Left colon (tissue), 2 donors: ENCODE measurements at regions not wholly inside any gene's neighbourhood (a gene's known extent, or its start where the extent isn't known, plus 50 kb on each side); places are given as distances from the start of the nearest gene placed in this dataset.
"Not testable (repeated sequence)": the region's sequence is repeated elsewhere in the genome, so short reads cannot be mapped to it uniquely, and the experiment has no call there.

Source experiments
- ATAC-seq: fragments of 200-7000 bp; cut with Tn5 transposase; one replicate; pipeline ENCODE4 v1.9.1; 2020; ENCODE audit warnings: mild to moderate bottlenecking, moderate library complexity
- DNase-seq, 2 donors: peaks; one replicate each; pipeline ENCODE4 v3.0.0-alpha.2; 2020
- intact Hi-C, 2 donors: fragments of 100-400 bp; cut with DNase I in 1 of 2; cut with micrococcal nuclease in 1 of 2; formaldehyde crosslinking; loops; one replicate each; pipeline versions ENCODE4 v1.11.2 to v1.14.0; 2022; cut with DNase I, micrococcal nuclease
- donor health status: DM: no; HTN: no; CAD: no.
- donor health status: DM: yes; HTN: yes; CAD: no.

DNA sequence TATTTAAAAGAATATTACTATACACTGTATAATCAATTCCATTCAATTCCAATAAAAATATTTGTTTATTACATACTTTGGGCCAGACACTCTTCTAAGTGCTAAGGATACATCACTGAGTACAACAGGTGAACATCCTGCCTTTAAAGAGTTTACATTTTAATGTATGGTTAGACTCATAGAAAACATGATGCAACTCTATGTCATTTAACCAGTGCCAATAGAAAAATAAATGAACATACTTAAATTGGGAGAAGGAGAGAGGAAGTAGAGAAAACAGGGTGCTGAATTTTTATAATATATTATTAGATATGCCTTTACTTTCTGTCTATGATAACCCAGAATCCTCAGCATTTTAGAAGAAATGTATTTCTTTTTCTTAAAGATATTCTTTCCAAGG is 119.2 kb downstream of the TSEN15 start:
- intact Hi-C loops = no loop called here
- ATAC-seq (no peak), DNase-seq (no peak)

DNA sequence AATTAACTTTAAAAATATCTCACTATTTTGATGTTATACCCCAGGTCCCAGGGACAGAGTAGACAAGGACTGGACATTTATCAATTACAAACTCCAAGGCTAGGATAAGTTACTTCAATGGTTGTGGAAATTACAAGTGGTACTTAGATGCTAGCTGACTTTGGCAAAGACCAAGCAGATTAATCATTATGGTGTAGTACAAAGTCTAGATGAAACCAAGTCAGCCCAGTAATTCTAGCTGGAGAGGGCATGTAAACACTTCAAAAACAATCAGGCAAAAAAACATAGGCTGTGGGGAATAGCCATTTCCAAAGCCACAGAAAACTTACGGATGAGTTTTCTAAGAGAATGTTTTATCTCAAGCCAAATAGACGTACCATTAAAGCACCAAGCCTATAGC is 124.5 kb downstream of the TSEN15 start:
- ATAC-seq = no peak
- DNase-seq = no peak
- intact Hi-C loops = no loop called here

DNA sequence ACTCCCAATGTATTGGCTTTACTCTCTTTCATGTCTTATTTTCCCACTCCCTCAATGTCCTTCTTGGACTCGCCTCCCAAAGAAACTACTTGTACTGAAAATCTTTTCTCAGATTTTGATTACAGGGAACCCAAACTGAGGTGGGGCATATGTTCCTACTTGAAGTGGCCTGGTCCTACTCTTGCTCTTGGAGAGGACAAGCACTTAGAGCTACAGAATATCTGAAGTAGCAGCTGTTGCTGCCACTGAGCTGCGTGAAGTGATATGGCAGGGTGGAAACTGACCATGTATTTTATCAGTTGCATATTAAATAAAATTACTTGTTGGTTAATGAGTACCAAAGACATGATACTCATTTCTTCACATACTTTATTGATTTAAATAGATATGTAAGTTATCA is 129.5 kb downstream of the TSEN15 start:
- no peak for DNase-seq
- no peak for ATAC-seq
- intact Hi-C loops = no loop called here

DNA sequence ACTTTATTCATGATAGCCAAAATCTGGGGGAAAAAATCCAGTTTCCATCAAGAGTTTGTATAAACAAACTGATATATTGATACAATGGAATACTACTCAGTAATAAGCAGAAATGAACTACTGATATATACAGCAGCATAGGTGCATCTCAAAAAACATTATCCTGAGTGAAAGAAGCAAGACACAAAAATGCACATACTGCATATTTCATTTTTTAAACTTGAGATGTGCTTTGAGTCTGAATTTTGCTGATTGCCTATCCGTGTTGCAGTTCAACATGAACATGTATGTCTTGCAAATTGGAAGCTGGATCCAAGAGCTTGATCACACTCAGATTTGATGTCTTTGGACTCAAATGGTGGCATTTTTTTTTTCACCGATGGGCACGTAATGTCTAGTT is 132.4 kb downstream of the TSEN15 start:
- intact Hi-C loops = no loop called here
- ATAC-seq = no peak
- DNase-seq = no peak

DNA sequence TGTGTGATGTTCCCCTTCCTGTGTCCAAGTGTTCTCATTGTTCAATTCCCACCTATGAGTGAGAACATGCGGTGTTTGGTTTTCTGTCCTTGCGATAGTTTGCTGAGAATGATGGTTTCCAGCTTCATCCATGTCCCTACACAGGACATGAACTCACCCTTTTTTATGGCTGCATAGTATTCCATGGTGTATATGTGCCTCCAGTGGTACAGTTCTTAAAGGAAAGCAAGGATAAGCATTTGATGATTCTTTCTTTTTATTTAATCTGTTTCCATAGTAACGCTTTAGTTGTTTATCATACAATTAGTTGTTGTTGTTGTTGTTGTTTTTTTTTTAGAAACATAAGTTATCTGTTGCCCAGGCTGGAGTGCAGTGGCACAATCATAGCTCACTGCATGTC is 133.1 kb downstream of the TSEN15 start:
- not testable (repeated sequence) for DNase-seq

DNA sequence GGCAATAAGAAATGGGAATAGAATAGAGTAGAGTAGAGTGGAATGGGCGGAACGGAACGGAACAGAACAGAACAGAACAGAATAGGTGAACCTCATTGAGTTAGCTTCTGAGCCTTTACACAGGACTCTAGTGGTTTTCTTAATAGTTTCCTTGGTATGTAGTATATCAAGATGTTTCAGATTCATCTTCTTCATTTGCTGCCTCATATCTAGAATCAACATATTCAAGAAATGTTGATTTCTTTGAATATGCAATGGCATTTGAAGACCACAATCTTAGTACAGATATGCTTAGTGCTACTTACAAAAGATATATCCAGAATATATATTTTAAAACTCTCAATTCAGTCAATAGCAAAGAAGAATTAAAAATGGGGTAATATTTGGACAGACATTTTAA is 133.8 kb downstream of the TSEN15 start:
- intact Hi-C loops = no loop called here
- DNase-seq (no peak), ATAC-seq (no peak)

More for the DNA sequence above, 133.1 kb downstream of the TSEN15 start:
- intact Hi-C loops, ATAC-seq: not testable (repeated sequence)

DNA sequence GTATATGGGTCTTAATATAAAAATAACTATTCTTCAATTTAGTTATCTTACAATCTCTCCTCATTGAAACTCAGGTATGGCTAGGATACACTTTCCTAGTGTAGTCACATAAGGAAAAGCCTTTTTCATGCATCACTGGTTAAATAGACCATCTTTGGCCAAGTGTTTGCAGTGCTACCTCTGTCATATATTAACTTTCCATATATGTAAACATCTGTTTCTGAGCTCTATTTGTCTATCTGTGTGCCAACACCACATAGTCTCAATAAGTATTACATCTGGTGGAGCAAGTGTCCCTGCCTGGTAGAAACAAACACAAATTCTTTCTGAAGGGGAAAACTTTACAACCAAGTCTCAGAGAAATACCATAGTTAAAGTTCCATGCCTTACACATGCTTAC is 134.6 kb downstream of the TSEN15 start:
- intact Hi-C loops = no loop called here
- ATAC-seq (peak; percentile 56), DNase-seq (no peak)

DNA sequence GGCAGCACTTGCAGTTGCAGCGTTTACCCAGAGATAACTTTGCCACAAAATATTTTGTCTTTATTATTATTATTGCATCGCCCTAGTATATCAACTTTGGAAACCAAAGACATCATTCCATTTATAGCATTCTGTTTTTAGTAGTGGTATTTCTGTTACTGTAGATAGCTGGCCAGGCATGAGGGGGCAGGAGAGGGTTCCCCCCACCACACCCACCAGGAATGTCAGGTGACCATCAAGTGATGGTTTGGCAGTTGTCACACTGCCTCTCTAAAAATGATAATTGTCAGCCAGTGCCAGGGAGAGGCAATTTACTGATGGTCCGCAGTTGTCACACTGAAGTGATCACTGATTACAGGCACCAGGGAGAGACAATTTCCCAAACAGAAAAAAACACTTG is 135.6 kb downstream of the TSEN15 start:
- intact Hi-C loops = no loop called here
- ATAC-seq (no peak), DNase-seq (no peak)

DNA sequence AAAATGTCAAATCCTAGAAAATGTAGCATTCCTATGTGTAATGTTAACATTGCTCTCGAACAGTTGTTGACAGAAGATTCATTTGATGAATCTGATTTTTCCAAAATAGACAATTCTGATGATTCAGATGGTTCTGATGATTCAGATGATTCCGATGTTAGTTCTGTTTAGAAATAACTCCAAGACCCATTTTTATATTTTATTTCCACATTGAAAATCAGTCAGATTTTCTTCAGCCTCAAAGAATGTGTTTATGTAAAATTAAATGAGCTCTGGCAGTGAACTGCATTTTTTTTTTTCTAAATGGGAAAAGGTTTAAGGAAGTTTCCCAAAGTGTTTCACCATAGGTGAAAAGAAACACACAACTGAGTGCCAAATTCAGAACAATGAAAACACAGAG is 136.5 kb downstream of the TSEN15 start:
- DNase-seq (no peak), ATAC-seq (no peak)
- intact Hi-C loops = no loop called here

DNA sequence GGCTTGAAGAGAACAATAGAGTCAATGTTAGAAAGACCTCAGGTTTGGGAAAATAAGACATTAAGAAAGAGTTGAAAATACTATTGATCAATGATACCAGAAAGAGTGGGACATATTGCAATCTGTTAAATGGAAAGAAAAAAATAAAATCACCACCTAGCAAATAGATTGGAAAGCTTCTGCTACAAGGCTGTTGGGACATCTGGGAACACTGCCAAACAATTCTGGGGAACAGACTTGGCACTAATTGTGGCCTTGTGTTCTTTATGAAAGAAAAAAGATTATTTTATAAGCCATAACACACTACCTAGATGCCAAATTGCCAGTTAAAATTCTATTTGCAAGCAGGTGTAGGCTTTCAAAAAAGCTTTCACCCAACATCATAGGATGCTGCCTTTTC is 137.8 kb downstream of the TSEN15 start:
- DNase-seq (no peak), ATAC-seq (no peak)
- intact Hi-C loops = no loop called here

DNA sequence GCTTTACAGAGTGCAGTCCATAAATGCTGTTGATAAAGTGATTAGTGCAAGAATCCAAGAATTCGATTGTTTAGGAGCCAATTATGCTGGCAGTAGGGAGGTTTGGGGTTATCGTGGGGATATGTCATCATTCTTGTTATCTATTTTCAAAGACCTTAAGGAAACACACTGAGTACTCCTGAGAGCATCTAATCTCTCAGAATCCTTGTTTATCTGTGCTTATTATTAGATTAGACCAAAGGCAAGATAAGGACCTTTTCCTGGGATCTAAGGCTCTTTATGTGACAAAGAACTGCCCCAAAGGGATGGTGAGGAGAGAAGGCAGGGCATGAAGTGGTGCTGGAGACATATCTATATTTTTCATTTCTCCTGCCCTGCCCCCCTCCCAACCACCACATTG is 139.1 kb downstream of the TSEN15 start:
- ATAC-seq = no peak
- DNase-seq = no peak
- intact Hi-C loops = no loop called here

DNA sequence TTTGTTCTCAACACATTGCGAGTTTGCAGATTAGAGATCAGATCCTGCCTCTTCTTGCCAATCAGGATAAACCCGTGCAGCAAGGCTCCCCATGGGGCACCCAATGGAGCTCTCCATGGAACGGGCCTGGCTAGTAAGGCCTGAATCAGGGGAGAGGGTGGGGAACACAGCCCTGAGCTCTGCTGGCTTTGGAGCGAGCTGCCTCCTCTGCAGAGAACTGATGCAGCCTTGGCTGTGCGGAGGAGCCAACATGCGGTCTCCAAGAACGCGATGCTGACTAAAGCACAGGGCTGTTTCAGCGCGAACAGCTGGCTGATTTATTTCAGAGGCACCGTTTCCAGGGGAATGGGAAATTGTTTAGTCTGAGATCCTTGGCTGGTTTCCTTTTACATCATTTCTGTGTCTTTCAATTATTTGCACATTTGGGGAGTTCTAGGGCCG is 139.7 kb downstream of the TSEN15 start:
- intact Hi-C loops = no loop called here

DNA sequence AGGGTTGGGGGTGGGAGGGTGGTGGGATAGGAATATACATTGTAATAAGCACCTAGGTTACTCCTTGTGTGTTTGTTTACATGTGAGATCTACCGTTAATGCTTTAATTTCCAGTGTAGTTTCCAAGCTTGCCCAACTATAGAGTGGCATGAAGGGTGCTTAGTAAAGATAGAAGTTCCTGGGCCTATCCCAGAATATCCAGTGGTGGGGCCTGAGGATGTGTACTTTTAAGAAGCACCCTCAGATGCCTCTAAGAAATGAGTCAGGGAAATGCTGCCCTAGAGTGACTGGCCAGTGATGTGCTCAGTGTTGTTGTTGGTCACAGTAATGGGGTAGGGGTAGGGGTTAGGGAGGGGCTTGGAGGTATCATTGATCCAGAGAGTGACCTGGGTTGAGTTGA is 141.3 kb downstream of the TSEN15 start:
- DNase-seq (no peak), ATAC-seq (no peak)
- intact Hi-C loops = no loop called here

More for the DNA sequence above, 139.7 kb downstream of the TSEN15 start:
- ATAC-seq (no peak), DNase-seq (peak; percentile 22 to 37)

DNA sequence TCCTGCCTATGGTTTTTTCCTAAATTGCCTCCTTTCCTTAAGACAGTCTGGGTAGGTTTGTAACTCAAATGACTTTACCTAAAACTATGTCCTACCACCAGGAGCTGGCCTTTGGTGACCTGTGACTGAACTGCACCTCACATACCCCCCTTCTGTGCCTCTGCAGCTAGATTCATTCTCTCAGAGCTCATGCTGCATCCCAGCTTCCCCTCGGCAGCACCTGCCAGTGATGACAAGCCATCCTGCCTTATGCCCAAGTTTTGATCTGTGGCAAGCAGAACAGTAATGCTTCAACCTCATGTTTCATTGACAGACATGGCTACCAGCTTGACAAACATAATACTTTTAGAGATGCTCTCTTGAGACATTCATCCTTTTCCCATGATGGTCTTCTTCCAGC is 141.9 kb downstream of the TSEN15 start:
- no peak for DNase-seq
- no peak for ATAC-seq
- intact Hi-C loops = no loop called here

DNA sequence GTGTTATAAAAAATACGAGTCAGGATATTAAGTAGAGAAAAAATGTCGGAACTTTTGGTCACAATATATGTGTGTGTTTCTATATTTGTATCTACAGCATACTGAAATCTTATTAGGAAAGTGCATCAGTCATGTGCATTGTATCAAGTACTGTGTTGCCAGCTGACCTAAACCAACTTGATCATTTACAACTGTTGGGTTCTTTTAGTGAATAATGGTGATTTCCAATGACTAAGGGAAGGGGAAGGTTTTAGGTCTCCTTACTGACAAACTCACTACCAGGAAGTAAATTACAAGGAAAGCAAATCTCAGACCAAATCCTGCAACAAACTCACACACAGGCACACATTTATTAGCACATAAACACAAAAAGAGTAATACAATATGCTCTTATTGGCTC is 142.7 kb downstream of the TSEN15 start:
- ATAC-seq (no peak), DNase-seq (no peak)
- intact Hi-C loops = no loop called here

DNA sequence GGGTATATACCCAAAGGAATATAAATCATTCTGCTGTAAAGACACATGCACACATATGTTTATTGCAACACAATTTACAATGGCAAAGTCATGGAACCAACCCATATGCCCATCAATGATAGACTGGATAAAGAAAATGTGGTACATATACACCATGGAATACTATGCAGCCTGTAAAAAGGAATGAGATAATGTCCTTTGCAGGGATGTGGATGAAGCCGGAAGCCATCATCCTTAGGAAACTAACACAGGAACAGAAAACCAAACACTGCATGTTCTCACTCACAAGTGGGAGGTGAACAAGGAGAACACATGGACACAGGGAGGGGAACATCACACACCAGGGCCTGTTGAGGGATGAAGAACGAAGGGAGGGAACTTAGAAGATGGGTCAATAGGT is 144.2 kb downstream of the TSEN15 start:
- DNase-seq, intact Hi-C loops, ATAC-seq: not testable (repeated sequence)

DNA sequence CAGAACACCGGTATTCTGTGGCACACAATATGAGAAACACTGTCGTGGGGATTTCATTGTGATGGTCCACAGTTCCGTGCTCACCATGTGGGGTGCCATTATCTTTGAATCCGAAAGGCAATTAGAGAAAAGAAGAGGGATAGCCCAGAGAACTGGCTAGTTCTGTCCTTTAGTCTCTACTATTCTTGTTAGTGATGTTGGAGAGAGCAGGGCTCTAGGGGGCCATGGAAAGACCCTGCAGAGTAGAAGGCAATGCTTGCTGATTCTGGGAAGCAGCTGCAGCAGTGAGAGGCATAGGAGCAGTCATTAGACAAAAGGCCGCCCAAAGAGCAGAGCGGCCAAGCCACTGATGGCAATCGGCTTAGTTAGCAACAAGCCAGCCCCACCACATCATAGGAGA is 146.3 kb downstream of the TSEN15 start:
- ATAC-seq (no peak), DNase-seq (no peak)
- intact Hi-C loops = no loop called here

DNA sequence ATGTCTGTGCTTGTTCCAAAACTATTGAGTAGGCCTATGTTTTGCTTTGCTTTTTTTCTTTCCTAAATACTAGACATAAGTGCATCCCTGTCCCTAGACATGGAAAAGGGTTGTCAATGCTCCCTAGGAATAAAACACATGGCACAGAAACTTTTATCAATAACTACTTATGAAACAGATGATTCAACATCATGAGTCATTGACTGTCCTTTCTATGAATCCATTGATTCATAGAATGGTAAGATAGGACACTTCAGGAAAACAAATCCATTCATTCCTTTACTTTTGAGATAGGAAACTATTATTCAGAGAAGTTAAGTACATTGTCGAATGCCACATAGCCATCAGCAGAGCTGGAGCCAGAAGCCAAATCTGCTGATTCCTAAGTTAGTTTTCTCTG is 147.5 kb downstream of the TSEN15 start:
- DNase-seq (no peak), ATAC-seq (no peak)
- intact Hi-C loops = no loop called here

DNA sequence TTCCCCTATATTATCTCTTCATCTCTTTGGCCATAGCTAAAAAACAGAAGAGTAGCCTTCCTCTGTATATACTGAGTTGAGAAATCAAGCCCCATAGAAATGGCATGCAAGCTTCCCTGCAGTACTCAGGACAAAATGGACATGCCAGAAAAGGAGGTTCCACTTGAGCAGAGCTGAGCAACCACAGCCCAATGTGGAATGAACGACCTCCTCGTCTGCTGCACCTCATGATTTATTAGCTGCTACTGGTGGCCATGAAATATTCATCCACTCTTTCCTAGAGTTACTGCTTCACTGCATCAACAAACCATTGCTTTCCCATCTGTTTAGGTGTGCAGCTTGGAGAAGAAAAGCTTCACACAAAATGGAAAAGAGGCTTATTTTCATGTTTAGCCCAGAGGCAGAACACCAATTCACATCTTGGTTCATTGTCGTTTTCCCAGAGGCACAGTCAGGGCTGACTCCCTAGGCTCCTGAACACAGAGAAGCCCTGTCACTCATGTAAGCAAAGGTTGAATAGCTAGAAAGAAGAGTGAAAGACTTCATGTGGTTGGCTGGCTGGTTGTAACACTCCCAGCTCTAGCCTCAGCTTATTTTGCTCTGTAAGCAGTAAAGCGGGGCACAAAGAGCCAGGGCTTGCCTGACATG is 148.0 kb downstream of the TSEN15 start:
- no peak for ATAC-seq
- intact Hi-C loops = no loop called here
- no peak for DNase-seq

DNA sequence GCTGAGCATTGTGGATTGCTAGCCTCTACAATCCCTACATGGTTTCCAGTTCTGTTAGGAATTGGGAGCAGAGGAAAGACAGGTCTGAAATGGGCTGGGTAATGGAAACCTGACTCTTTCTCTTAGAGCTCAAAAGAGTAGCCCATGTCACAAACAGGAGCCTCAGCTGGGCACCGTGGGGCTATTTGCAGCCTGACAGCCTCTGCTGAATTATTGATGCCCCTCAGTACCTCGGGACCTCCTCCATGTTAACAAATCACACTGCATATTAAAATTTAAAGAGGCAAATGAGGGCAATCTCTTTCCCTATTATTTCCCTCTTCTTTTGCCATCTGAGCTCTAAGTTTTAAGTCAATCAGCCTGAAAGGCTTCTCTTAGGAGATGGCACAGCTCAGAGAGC is 157.1 kb downstream of the TSEN15 start:
- ATAC-seq (no peak), DNase-seq (no peak)
- intact Hi-C loops = no loop called here

DNA sequence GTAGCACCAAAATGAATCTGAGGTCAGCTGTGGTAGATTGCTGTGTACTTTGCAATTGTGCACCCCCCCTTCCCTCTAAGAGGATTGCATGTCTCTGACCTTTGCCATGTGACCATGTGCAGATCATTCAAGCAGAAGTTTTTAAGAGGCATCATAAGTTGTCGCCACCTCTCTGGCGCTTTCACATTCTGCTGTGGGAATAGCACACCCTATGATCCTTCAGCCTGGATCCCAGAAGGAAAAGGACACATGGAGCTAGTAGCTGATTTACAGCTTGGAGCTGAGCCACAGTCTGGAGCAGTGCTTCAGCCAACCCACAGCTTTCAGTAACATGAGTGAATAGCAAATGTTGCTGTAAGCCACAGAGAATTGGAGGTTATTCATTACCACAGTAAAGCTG is 158.5 kb downstream of the TSEN15 start:
- DNase-seq (peak in 1 of 2 donors; percentile 27), ATAC-seq (no peak)
- intact Hi-C loops = no loop called here
